ENCODE measurements at regions not wholly inside any gene's neighbourhood (a gene's known extent, or its start where the extent isn't known, plus 50 kb on each side); places are given as distances from the start of the nearest gene placed in this dataset.
"Not testable (repeated sequence)": the region's sequence is repeated elsewhere in the genome, so short reads cannot be mapped to it uniquely, and the experiment has no call there.

- TF ChIP-seq CTCF (IDR thresholded peaks at IDR 0.05; ENCODE audit: borderline replicate concordance, insufficient read depth, low read depth, low read length) = peak; percentile 36; the same call in 1 of the 2 replicates
- H3K4me3 ChIP-seq (ENCODE audit: low read depth, low read length) = no peak overlapping the region
Measured at GRCh38 chr15:89003865-89004725, 84.2 kb upstream of the ABHD2 start.

GRCh38 chr15:89004726-89005030 lies 83.6 kb upstream of the ABHD2 start:
- no peak overlapping the region for H3K4me3 ChIP-seq (ENCODE audit: low read depth, low read length)

GRCh38 chr15:89007527-89007926 lies 80.7 kb upstream of the ABHD2 start:
- not testable (repeated sequence) for H3K4me3 ChIP-seq (ENCODE audit: low read depth, low read length)

More at GRCh38 chr15:89004726-89005030, 83.6 kb upstream of the ABHD2 start:
- no peak for TF ChIP-seq CTCF (IDR thresholded peaks at IDR 0.05; ENCODE audit: borderline replicate concordance, insufficient read depth, low read depth, low read length)

- H3K4me3 ChIP-seq (ENCODE audit: low read depth, low read length) = no peak overlapping the region
- no peak for TF ChIP-seq CTCF (IDR thresholded peaks at IDR 0.05; ENCODE audit: borderline replicate concordance, insufficient read depth, low read depth, low read length)
Measured at GRCh38 chr15:89007989-89008388, 80.3 kb upstream of the ABHD2 start.

GRCh38 chr15:89009080-89009479 lies 79.2 kb upstream of the ABHD2 start:
- H3K4me3 ChIP-seq (ENCODE audit: low read depth, low read length) = no peak overlapping the region
- TF ChIP-seq CTCF (IDR thresholded peaks at IDR 0.05; ENCODE audit: borderline replicate concordance, insufficient read depth, low read depth, low read length) = no peak

GRCh38 chr15:89015412-89016097 lies 72.7 kb upstream of the ABHD2 start:
- TF ChIP-seq CTCF (IDR thresholded peaks at IDR 0.05; ENCODE audit: borderline replicate concordance, insufficient read depth, low read depth, low read length) = no peak
- no peak overlapping the region for H3K4me3 ChIP-seq (ENCODE audit: low read depth, low read length)

- H3K4me3 ChIP-seq (ENCODE audit: low read depth, low read length) = no peak overlapping the region
- no peak for TF ChIP-seq CTCF (IDR thresholded peaks at IDR 0.05; ENCODE audit: borderline replicate concordance, insufficient read depth, low read depth, low read length)
Measured at GRCh38 chr15:89016549-89017041, 71.7 kb upstream of the ABHD2 start.

Measured in GM12875 (cell line).